KMS-11 (cell line): ENCODE measurements at regions not wholly inside any gene's neighbourhood (a gene's known extent, or its start where the extent isn't known, plus 50 kb on each side); places are given as distances from the start of the nearest gene placed in this dataset.
"Not testable (repeated sequence)": the region's sequence is repeated elsewhere in the genome, so short reads cannot be mapped to it uniquely, and the experiment has no call there.

Source experiments
- H2AFZ ChIP-seq: fragments of 200-600 bp; sonication (generic); 2 replicates; pipeline ENCODE4 v1.6.1; 2016; ENCODE audit warnings: antibody characterized with exemption, mixed run types, low read depth
- H3K27ac ChIP-seq: fragments of 200-600 bp; sonication (generic); 2 replicates; pipeline ENCODE4 v1.6.1; 2016; ENCODE audit warnings: mild to moderate bottlenecking, mixed run types
- H3K27me3 ChIP-seq: fragments of 200-600 bp; sonication (generic); 2 replicates; pipeline ENCODE4 v1.6.1; 2017; ENCODE audit warnings: mild to moderate bottlenecking, low read depth, mixed run types, moderate library complexity; ENCODE audit not compliant: insufficient read depth
- H3K36me3 ChIP-seq: fragments of 200-600 bp; sonication (generic); 2 replicates; pipeline ENCODE4 v1.6.1; 2017; ENCODE audit warnings: mild to moderate bottlenecking, mixed run types; ENCODE audit not compliant: insufficient read depth
- H3K4me1 ChIP-seq: fragments of 200-600 bp; sonication (generic); 2 replicates; pipeline ENCODE4 v1.6.1; 2016; ENCODE audit warnings: mild to moderate bottlenecking, low read depth, mixed run types; ENCODE audit not compliant: poor library complexity, severe bottlenecking
- H3K4me2 ChIP-seq: fragments of 200-600 bp; sonication (generic); 2 replicates; pipeline ENCODE4 v1.7.0; 2016; ENCODE audit warnings: mild to moderate bottlenecking, mixed run types
- H3K4me3 ChIP-seq: fragments of 200-600 bp; sonication (generic); IDR thresholded peaks from 2 replicates; pipeline ENCODE4 v1.6.1; 2017; ENCODE audit warnings: low read depth, low read length, mixed read lengths; ENCODE audit not compliant: insufficient read depth
- H3K79me2 ChIP-seq: fragments of 200-600 bp; sonication (generic); 2 replicates; pipeline ENCODE4 v1.6.1; 2016; ENCODE audit warnings: low read depth, mixed run types; ENCODE audit not compliant: insufficient read depth
- H3K9ac ChIP-seq: fragments of 200-600 bp; sonication (generic); 2 replicates; pipeline ENCODE4 v1.6.1; 2016; ENCODE audit warnings: mild to moderate bottlenecking, mixed run types
- H4K20me1 ChIP-seq: fragments of 200-600 bp; sonication (generic); 2 replicates; pipeline ENCODE4 v1.6.1; 2016; ENCODE audit warnings: mild to moderate bottlenecking, mixed run types; ENCODE audit not compliant: insufficient read depth
- CTCF ChIP-seq: fragments of 200-600 bp; sonication (generic); conservative IDR thresholded peaks from 2 replicates; pipeline ENCODE4 v1.6.1; 2017; ENCODE audit warnings: low read depth, mild to moderate bottlenecking, antibody characterized with exemption, low read length, moderate library complexity, mixed read lengths

DNA sequence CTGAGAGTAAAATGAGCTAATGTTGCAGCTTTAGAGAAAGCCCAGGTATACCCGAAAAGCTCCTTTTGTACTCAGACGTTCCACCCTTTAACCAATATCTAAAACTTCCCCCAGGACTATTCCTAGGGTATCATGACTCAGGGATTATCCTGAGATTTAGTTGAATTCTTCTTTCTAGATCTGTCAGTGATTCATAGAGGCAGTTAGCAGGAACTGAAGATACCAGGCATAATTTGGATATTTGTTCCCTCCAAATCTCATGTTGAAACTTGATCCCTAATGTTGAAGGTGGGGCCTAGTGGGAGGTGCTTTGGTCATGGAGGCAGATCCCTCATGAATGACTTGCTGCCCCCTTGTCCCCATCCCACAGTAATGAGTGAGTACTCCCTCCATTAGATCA lies 161.2 kb upstream of the LRP1B start:
- no peak overlapping the region for H3K4me2 ChIP-seq
- H2AFZ ChIP-seq: no peak overlapping the region

GRCh38 chr2:142290931-142291330 lies 160.1 kb upstream of the LRP1B start:
- no peaks in the 10 kb centered on the region for H3K79me2 ChIP-seq
- no peak for TF ChIP-seq CTCF
- H3K27me3 ChIP-seq: no peaks in the 10 kb centered on the region
- H4K20me1 ChIP-seq: no peaks in the 10 kb centered on the region
- H3K36me3 ChIP-seq: no peaks in the 10 kb centered on the region
- no peak overlapping the region for H3K27ac ChIP-seq
- H3K4me1 ChIP-seq: no peaks in the 10 kb centered on the region
- no peak overlapping the region for H2AFZ ChIP-seq
- H3K9ac ChIP-seq: no peak overlapping the region
- no peak overlapping the region for H3K4me3 ChIP-seq
- H3K4me2 ChIP-seq: no peak overlapping the region

More for the DNA sequence above, 161.2 kb upstream of the LRP1B start:
- H3K4me1 ChIP-seq: no peaks in the 10 kb centered on the region
- no peak overlapping the region for H3K9ac ChIP-seq
- no peak overlapping the region for H3K4me3 ChIP-seq
- no peak overlapping the region for H3K27ac ChIP-seq
- H3K79me2 ChIP-seq: no peaks in the 10 kb centered on the region
- no peaks in the 10 kb centered on the region for H4K20me1 ChIP-seq
- TF ChIP-seq CTCF: no peak
- H3K27me3 ChIP-seq: no peaks in the 10 kb centered on the region
- H3K36me3 ChIP-seq: no peaks in the 10 kb centered on the region

DNA sequence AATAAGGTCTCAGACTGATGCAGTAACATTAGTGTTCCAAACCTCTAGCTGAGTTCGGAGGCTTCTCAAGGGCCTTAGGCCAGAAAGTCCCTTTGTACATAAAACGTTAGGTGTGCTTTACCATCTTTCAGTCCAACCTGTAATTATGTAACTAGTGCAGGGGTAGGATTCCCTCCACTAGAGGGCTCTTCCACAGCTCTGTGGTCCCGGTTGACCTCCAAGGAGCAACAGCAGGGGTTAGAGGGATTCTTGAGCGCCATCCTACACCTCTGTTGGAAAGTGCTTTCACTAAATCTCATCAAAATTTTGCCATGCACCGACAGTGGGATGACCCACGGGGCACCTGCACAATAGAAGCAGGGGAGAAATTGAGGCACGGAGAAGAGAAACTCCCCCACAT lies 155.8 kb upstream of the LRP1B start:
- no peak overlapping the region for H3K4me3 ChIP-seq
- no peaks in the 10 kb centered on the region for H3K27me3 ChIP-seq
- H3K4me1 ChIP-seq: no peaks in the 10 kb centered on the region
- no peak for TF ChIP-seq CTCF
- H3K79me2 ChIP-seq: no peaks in the 10 kb centered on the region
- no peaks in the 10 kb centered on the region for H3K36me3 ChIP-seq
- H4K20me1 ChIP-seq: no peaks in the 10 kb centered on the region
- H2AFZ ChIP-seq: no peak overlapping the region
- no peak overlapping the region for H3K4me2 ChIP-seq
- H3K9ac ChIP-seq: no peak overlapping the region
- no peak overlapping the region for H3K27ac ChIP-seq

- no peak overlapping the region for H3K4me3 ChIP-seq
- H3K4me2 ChIP-seq: no peak overlapping the region
- no peaks in the 10 kb centered on the region for H4K20me1 ChIP-seq
- no peaks in the 10 kb centered on the region for H3K27me3 ChIP-seq
- H2AFZ ChIP-seq: no peak overlapping the region
- H3K9ac ChIP-seq: no peak overlapping the region
- no peak overlapping the region for H3K27ac ChIP-seq
- no peaks in the 10 kb centered on the region for H3K4me1 ChIP-seq
- H3K79me2 ChIP-seq: no peaks in the 10 kb centered on the region
- TF ChIP-seq CTCF: no peak
- H3K36me3 ChIP-seq: no peaks in the 10 kb centered on the region
These were observed 154.7 kb upstream of the LRP1B start for GRCh38 chr2:142285480-142285879.

DNA sequence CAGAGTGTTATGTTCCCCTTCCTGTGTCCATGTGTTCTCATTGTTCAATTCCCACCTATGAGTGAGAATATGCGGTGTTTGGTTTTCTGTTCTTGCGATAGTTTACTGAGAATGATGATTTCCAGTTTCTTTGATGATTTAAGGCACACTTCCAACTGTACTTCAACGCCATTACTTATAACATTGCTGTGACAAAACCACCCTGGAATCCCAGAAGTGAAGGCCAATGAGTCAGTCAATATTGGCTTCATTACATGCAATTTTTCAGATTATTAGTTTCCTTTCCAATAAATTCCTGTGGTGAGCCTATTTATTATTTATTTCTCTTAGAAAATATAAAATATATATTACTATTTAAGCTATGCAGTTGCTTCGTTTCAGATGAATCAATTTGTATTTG lies 153.5 kb upstream of the LRP1B start:
- H3K27me3 ChIP-seq, H3K4me2 ChIP-seq, H3K36me3 ChIP-seq, H2AFZ ChIP-seq, H3K4me1 ChIP-seq, H3K27ac ChIP-seq, H3K79me2 ChIP-seq, H3K9ac ChIP-seq, H4K20me1 ChIP-seq, H3K4me3 ChIP-seq: not testable (repeated sequence)
